ENCODE measurements at regions not wholly inside any gene's neighbourhood (a gene's known extent, or its start where the extent isn't known, plus 50 kb on each side); places are given as distances from the start of the nearest gene placed in this dataset.
"Not testable (repeated sequence)": the region's sequence is repeated elsewhere in the genome, so short reads cannot be mapped to it uniquely, and the experiment has no call there.

DNA sequence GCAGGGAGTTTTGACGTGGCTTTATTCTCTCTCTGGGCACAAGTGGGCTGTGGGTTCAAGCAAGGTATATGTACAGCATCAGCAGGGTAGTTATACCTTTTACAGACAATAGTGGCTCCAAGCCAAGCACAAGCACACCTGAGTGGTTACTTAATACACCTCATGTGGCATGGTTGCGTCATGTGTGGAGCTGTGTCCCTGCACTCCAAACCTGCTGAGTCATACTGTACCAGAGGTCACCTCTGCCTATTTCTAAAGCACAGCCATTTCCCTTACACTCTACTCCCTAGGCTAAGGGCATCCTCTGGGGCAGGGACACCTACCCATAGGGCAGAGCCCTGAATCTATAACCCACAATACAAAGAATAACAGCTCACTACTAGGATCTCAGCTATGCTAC is 147.3 kb downstream of the OSTF1 start:
- DNase-seq (ENCODE audit: low read depth) = no peak
- TF ChIP-seq, protein P1, sequence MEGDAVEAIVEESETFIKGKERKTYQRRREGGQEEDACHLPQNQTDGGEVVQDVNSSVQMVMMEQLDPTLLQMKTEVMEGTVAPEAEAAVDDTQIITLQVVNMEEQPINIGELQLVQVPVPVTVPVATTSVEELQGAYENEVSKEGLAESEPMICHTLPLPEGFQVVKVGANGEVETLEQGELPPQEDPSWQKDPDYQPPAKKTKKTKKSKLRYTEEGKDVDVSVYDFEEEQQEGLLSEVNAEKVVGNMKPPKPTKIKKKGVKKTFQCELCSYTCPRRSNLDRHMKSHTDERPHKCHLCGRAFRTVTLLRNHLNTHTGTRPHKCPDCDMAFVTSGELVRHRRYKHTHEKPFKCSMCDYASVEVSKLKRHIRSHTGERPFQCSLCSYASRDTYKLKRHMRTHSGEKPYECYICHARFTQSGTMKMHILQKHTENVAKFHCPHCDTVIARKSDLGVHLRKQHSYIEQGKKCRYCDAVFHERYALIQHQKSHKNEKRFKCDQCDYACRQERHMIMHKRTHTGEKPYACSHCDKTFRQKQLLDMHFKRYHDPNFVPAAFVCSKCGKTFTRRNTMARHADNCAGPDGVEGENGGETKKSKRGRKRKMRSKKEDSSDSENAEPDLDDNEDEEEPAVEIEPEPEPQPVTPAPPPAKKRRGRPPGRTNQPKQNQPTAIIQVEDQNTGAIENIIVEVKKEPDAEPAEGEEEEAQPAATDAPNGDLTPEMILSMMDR (IDR thresholded peaks at IDR 0.05; ENCODE audit: control insufficient read depth, extremely low read depth, insufficient read depth) = no peak

DNA sequence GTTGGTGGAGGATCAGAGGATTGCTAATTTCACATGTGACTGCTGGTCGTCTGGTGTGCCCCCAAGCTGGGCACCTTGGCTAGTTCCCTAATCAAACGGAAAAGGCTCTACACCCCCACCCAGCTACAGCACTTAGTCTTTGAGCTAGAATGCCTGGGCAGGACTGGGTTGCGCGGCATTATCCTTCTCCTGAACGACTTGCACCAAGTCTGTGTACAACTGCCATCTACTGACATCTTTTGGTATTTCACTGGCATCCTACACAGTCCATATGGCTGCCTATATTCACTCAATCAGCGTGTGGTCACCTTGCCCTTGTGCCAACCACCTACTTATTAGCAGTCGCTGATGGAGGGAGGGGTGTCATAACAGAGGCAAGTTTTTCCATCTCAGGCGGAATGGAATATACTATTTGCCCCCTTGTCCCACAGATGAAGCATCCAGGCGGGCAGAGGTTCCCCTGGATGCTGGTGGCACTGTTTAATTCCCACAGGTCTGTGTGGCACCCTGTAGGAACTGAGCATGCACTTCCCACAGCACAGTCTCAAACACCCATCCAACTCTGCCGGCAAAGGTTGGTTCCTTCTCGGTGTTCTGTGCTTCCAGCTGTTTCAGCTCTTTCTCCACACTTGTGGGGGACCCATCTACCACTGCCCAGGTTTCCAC is 150.1 kb downstream of the OSTF1 start:
- H3K4me3 ChIP-seq (ENCODE audit: low read depth, low read length) = no peak overlapping the region
- TF ChIP-seq, protein P1 (IDR thresholded peaks at IDR 0.05; ENCODE audit: control insufficient read depth, extremely low read depth, insufficient read depth) = peak; percentile 81
- peak; percentile 52 for DNase-seq (ENCODE audit: low read depth)

More for the DNA sequence above, 147.3 kb downstream of the OSTF1 start:
- H3K4me3 ChIP-seq (ENCODE audit: low read depth, low read length) = no peak overlapping the region

DNA sequence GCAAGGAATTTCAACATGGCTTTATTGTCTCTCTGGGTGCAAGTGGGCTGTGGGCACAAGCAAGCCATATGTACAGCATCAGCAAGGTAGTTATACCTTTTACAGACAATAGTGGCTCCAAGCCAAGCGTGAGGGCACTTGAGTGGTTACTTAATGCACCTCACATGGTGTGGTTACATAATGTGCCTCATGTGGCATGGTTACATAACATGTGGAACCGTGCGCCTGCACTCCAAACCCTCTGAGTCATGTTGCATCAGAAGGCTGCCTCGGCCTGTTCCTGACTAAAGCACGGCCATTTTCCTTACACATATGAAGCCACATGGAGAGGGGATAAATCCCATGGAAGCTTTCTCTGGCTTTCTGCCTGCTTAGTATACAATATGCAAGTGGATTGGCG is 150.9 kb downstream of the OSTF1 start:
- no peak overlapping the region for H3K4me3 ChIP-seq (ENCODE audit: low read depth, low read length)
- TF ChIP-seq, protein P1 (IDR thresholded peaks at IDR 0.05; ENCODE audit: control insufficient read depth, extremely low read depth, insufficient read depth) = no peak
- no peak for DNase-seq (ENCODE audit: low read depth)

DNA sequence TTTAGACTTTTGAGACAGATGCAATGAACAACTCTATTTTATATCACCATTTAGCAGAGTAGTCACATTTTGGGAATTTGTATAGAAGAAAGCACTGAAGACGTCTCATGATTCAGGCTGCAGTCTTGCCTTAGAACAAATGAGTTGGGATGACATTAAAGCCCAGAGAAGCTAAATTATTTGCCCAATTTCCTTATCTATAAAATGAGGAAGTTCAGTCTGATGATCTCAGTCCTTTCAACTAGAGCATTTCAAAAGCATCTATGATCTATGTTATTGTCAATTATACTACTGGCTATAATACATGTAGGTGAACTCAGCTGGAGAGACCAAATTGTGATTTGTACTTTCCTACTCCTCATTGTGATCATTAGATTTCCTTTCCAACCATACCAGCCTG is 154.1 kb downstream of the OSTF1 start:
- TF ChIP-seq, protein P1 (IDR thresholded peaks at IDR 0.05; ENCODE audit: control insufficient read depth, extremely low read depth, insufficient read depth) = no peak
- DNase-seq (ENCODE audit: low read depth) = no peak
- no peak overlapping the region for H3K4me3 ChIP-seq (ENCODE audit: low read depth, low read length)

DNA sequence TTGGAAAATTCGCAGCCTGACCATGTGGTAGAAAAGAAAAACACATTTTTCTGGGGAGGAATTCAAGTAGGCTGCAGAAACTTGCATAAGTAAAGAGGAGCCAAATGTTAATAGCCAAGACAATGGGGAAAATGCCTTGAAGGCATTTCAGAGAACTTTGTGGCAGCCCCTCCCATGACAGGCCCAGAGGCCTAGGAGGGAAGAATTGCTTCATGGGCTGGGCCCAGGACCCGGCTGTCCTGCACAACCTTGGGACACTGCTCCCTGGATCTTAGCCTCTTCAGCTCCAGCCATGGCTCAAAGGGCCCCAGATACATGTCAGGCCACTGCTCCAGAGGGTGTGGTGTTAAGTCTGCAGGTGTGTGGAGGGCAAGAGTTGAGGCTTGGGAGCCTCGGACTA is 158.6 kb downstream of the OSTF1 start:
- TF ChIP-seq, protein P1 (IDR thresholded peaks at IDR 0.05; ENCODE audit: control insufficient read depth, extremely low read depth, insufficient read depth) = no peak
- no peak overlapping the region for H3K4me3 ChIP-seq (ENCODE audit: low read depth, low read length)
- DNase-seq (ENCODE audit: low read depth) = no peak

DNA sequence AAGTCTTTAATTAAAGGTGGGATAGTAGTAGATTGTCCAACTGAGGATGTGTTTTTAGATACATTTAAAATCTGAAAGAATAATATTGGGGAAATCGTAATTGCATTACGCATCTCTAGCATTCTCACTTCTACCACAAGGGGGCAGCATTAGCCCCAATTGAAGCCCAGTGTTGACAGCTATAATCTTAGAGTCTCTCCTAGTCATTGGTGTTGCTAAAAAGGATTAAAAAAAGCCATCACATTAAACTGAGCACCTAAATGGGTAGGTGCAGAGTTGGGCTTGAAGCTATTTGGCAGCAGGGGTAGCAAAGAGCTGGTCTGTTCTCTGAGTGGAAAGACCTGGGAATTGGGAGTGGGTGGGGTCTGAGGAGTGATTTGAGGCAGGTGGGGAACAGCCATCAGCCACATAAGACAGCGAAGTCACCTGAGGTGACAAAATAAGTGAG is 177.2 kb downstream of the OSTF1 start:
- TF ChIP-seq, protein P1 (IDR thresholded peaks at IDR 0.05; ENCODE audit: control insufficient read depth, extremely low read depth, insufficient read depth) = peak; percentile 81
- no peak overlapping the region for H3K4me3 ChIP-seq (ENCODE audit: low read depth, low read length)
- no peak for DNase-seq (ENCODE audit: low read depth)

DNA sequence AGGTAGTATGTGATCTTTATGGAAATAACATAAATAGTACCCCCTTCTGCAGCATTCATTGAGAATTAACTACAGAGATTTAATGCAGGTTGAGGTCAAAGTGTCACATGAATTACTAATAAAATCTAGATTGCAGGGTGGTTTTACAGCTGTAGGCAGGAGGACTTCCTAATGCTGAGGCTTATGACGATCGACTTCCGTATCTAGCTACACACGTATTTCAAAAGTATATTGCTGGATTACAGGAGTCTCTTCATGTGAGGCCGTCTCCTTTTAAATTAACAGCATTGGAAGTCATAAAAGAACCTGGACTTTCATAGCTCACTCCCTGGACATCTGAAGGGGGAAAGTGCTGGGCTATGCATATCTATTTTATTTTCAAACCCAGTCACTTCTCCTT is 180.9 kb downstream of the OSTF1 start:
- no peak overlapping the region for H3K4me3 ChIP-seq (ENCODE audit: low read depth, low read length)
- TF ChIP-seq, protein P1 (IDR thresholded peaks at IDR 0.05; ENCODE audit: control insufficient read depth, extremely low read depth, insufficient read depth) = no peak
- DNase-seq (ENCODE audit: low read depth) = no peak

DNA sequence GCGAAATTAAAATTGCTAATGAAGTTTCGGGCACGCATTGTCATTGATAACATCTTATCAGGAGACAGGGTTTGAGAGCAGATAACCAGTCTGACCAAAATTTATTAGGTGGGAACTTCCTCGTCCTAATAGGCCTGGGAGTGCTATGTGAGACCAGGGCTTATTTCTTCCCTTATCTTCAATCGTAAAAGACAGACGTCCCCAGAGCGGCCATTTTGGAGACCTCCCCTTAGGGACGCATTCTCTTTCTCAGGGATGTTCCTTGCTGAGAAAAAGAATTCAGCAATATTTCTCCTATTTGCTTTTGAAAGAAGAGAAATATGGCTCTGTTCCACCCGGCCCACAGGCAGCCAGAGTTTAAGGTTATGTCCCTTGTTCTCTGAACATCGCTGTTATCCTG is 184.7 kb downstream of the OSTF1 start:
- not testable (repeated sequence) for H3K4me3 ChIP-seq (ENCODE audit: low read depth, low read length); DNase-seq (ENCODE audit: low read depth)
